Right atrium auricular region (tissue), 2 donors: ENCODE measurements at regions not wholly inside any gene's neighbourhood (a gene's known extent, or its start where the extent isn't known, plus 50 kb on each side); places are given as distances from the start of the nearest gene placed in this dataset.

ENCODE experiments used
- DNase-seq: peaks from one replicate; pipeline ENCODE4 v3.0.0-alpha.2; 2019; ENCODE audit warnings: low spot score
- H3K27ac ChIP-seq, 2 donors: fragments of 200-600 bp; sonication (generic); 1 replicate in 1 of 2; 2 replicates in 1 of 2; pipeline ENCODE4 v1.5.1; 2016 to 2019
- H3K27me3 ChIP-seq, 2 donors: fragments of 200-600 bp; sonication (generic); one replicate each; pipeline versions ENCODE4 v1.5.1 to v1.6.0; 2017 to 2019
- H3K36me3 ChIP-seq: fragments of 200-600 bp; sonication (generic); one replicate; pipeline ENCODE4 v1.5.1; 2016
- H3K4me1 ChIP-seq, 2 donors: fragments of 200-600 bp; sonication (generic); one replicate each; pipeline versions ENCODE4 v1.5.1 to v1.6.0; 2017 to 2019
- H3K4me3 ChIP-seq, 2 donors: fragments of 200-600 bp; sonication (generic); 1 replicate in 1 of 2; 2 replicates in 1 of 2; pipeline ENCODE4 v1.5.1; 2017 to 2019; ENCODE audit warnings: mild to moderate bottlenecking in 1 of 2, moderate library complexity in 1 of 2
- H3K9me3 ChIP-seq, 2 donors: fragments of 200-600 bp; sonication (generic); one replicate each; pipeline ENCODE4 v1.5.1; 2019
- CTCF ChIP-seq, 2 donors: fragments of 200-600 bp; sonication (generic); IDR thresholded peaks; one replicate each; pipeline ENCODE4 v1.5.1; 2019; ENCODE audit warnings: antibody characterized with exemption in 2 of 2

GRCh38 chr1:83548311-83548710, 450.6 kb downstream of the TTLL7 start:
- no peak overlapping the region for H3K4me3 ChIP-seq
- no peaks in the 10 kb centered on the region for H3K36me3 ChIP-seq
- no peak for DNase-seq
- no peak overlapping the region for H3K27ac ChIP-seq
- TF ChIP-seq CTCF (IDR thresholded peaks at IDR 0.05): no peak
- no peaks in the 10 kb centered on the region for H3K27me3 ChIP-seq
- H3K4me1 ChIP-seq: no peaks in the 10 kb centered on the region
- no peaks in the 10 kb centered on the region for H3K9me3 ChIP-seq

GRCh38 chr1:83547901-83548300, 451.0 kb downstream of the TTLL7 start:
- no peak overlapping the region for H3K4me3 ChIP-seq
- H3K36me3 ChIP-seq: no peaks in the 10 kb centered on the region
- DNase-seq: no peak
- TF ChIP-seq CTCF (IDR thresholded peaks at IDR 0.05): no peak
- no peaks in the 10 kb centered on the region for H3K27me3 ChIP-seq
- no peaks in the 10 kb centered on the region for H3K4me1 ChIP-seq
- no peak overlapping the region for H3K27ac ChIP-seq
- H3K9me3 ChIP-seq: no peaks in the 10 kb centered on the region

- H3K9me3 ChIP-seq: no peaks in the 10 kb centered on the region
- no peak overlapping the region for H3K4me3 ChIP-seq
- no peaks in the 10 kb centered on the region for H3K36me3 ChIP-seq
- H3K27ac ChIP-seq: no peak overlapping the region
- no peaks in the 10 kb centered on the region for H3K4me1 ChIP-seq
- no peak for TF ChIP-seq CTCF (IDR thresholded peaks at IDR 0.05)
- no peak for DNase-seq
- no peaks in the 10 kb centered on the region for H3K27me3 ChIP-seq
Observed at GRCh38 chr1:83546874-83547273, 452.1 kb downstream of the TTLL7 start.

- Histone ChIP-seq H3K4me3 (no peak overlapping the region), H3K27me3 (no peaks in the 10 kb centered on the region), H3K27ac (no peak overlapping the region), H3K9me3 (no peaks in the 10 kb centered on the region), H3K36me3 (no peaks in the 10 kb centered on the region), H3K4me1 (no peaks in the 10 kb centered on the region)
- no peak for TF ChIP-seq CTCF (IDR thresholded peaks at IDR 0.05)
- DNase-seq: no peak
Observed at GRCh38 chr1:83545066-83545862, 453.7 kb downstream of the TTLL7 start.

GRCh38 chr1:83543222-83543973, 455.5 kb downstream of the TTLL7 start:
- no peak for DNase-seq
- Histone ChIP-seq H3K9me3 (no peaks in the 10 kb centered on the region), H3K27me3 (no peaks in the 10 kb centered on the region), H3K36me3 (no peaks in the 10 kb centered on the region), H3K4me3 (no peak overlapping the region), H3K27ac (no peak overlapping the region), H3K4me1 (no peaks in the 10 kb centered on the region)
- TF ChIP-seq CTCF (IDR thresholded peaks at IDR 0.05): no peak
